ENCODE measurements at regions not wholly inside any gene's neighbourhood (a gene's known extent, or its start where the extent isn't known, plus 50 kb on each side); places are given as distances from the start of the nearest gene placed in this dataset.

- no peak for DNase-seq (ENCODE audit: low spot score)
- in situ Hi-C loops (cut with MboI; ENCODE audit: low pct_unique_long_range_greater_than_20kb, low sequenced_read_pairs, unreplicated experiment): no loop called here
- TF ChIP-seq CTCF (IDR thresholded peaks at IDR 0.05; ENCODE audit: extremely low read depth, insufficient read depth, missing control alignments): no peak
Observed at GRCh38 chr7:17558558-17559332, 260.3 kb downstream of the AHR start.

- no peak for TF ChIP-seq CTCF (IDR thresholded peaks at IDR 0.05; ENCODE audit: extremely low read depth, insufficient read depth, missing control alignments)
- no peak for DNase-seq (ENCODE audit: low spot score)
- in situ Hi-C loops (cut with MboI; ENCODE audit: low pct_unique_long_range_greater_than_20kb, low sequenced_read_pairs, unreplicated experiment): no loop called here
Observed at GRCh38 chr7:17559388-17559787, 260.9 kb downstream of the AHR start.

- TF ChIP-seq CTCF (IDR thresholded peaks at IDR 0.05; ENCODE audit: extremely low read depth, insufficient read depth, missing control alignments): no peak
- DNase-seq (ENCODE audit: low spot score): no peak
- in situ Hi-C loops (cut with MboI; ENCODE audit: low pct_unique_long_range_greater_than_20kb, low sequenced_read_pairs, unreplicated experiment): no loop called here
Observed at GRCh38 chr7:17560516-17560915, 262.1 kb downstream of the AHR start.

- in situ Hi-C loops (cut with MboI; ENCODE audit: low pct_unique_long_range_greater_than_20kb, low sequenced_read_pairs, unreplicated experiment): no loop called here
- DNase-seq (ENCODE audit: low spot score): no peak
- TF ChIP-seq CTCF (IDR thresholded peaks at IDR 0.05; ENCODE audit: extremely low read depth, insufficient read depth, missing control alignments): no peak
Observed at GRCh38 chr7:17560966-17561365, 262.5 kb downstream of the AHR start.

- TF ChIP-seq CTCF (IDR thresholded peaks at IDR 0.05; ENCODE audit: extremely low read depth, insufficient read depth, missing control alignments): no peak
- DNase-seq (ENCODE audit: low spot score): no peak
- in situ Hi-C loops (cut with MboI; ENCODE audit: low pct_unique_long_range_greater_than_20kb, low sequenced_read_pairs, unreplicated experiment): no loop called here
Observed at GRCh38 chr7:17564678-17565212, 266.3 kb downstream of the AHR start.

GRCh38 chr7:17580141-17580540 is 281.7 kb downstream of the AHR start:
- in situ Hi-C loops (cut with MboI; ENCODE audit: low pct_unique_long_range_greater_than_20kb, low sequenced_read_pairs, unreplicated experiment): no loop called here
- DNase-seq (ENCODE audit: low spot score): no peak

More at GRCh38 chr7:17580141-17580540, 281.7 kb downstream of the AHR start:
- no peak for TF ChIP-seq CTCF (IDR thresholded peaks at IDR 0.05; ENCODE audit: extremely low read depth, insufficient read depth, missing control alignments)
